GM18502 (cell line): ENCODE measurements at regions not wholly inside any gene's neighbourhood (a gene's known extent, or its start where the extent isn't known, plus 50 kb on each side); places are given as distances from the start of the nearest gene placed in this dataset.

Experiments used
- ATAC-seq: cut with Tn5 transposase; IDR thresholded peaks from one replicate; pipeline ENCODE4 v1.9.1; 2021; ENCODE audit warnings: mild to moderate bottlenecking; ENCODE audit not compliant: unreplicated experiment, poor library complexity

GRCh38 chr3:71885006-71885405 lies 100.1 kb upstream of the PROK2 start:
- no peak for ATAC-seq

GRCh38 chr3:71881732-71882131 lies 96.8 kb upstream of the PROK2 start:
- ATAC-seq: no peak

- no peak for ATAC-seq
These were observed 96.1 kb upstream of the PROK2 start for GRCh38 chr3:71881041-71881440.

GRCh38 chr3:71879089-71879488 lies 94.1 kb upstream of the PROK2 start:
- no peak for ATAC-seq

- no peak for ATAC-seq
These were observed 91.5 kb upstream of the PROK2 start for GRCh38 chr3:71876135-71877105.

- ATAC-seq: peak; percentile 94
These were observed 90.6 kb upstream of the PROK2 start for GRCh38 chr3:71875461-71875947.

GRCh38 chr3:71874618-71875017 lies 89.7 kb upstream of the PROK2 start:
- no peak for ATAC-seq

- no peak for ATAC-seq
These were observed 88.2 kb upstream of the PROK2 start for GRCh38 chr3:71873093-71873611.

GRCh38 chr3:71872256-71872655 lies 87.3 kb upstream of the PROK2 start:
- ATAC-seq: no peak

GRCh38 chr3:71870966-71871512 lies 86.1 kb upstream of the PROK2 start:
- ATAC-seq: no peak

- no peak for ATAC-seq
These were observed 83.9 kb upstream of the PROK2 start for GRCh38 chr3:71868876-71869275.

GRCh38 chr3:71865727-71866126 lies 80.8 kb upstream of the PROK2 start:
- ATAC-seq: no peak

- no peak for ATAC-seq
These were observed 78.7 kb upstream of the PROK2 start for GRCh38 chr3:71863563-71864190.

GRCh38 chr3:71862371-71863140 lies 77.6 kb upstream of the PROK2 start:
- no peak for ATAC-seq

- no peak for ATAC-seq
These were observed 74.2 kb upstream of the PROK2 start for GRCh38 chr3:71859123-71859519.

GRCh38 chr3:71858503-71859122 lies 73.7 kb upstream of the PROK2 start:
- no peak for ATAC-seq

- ATAC-seq: no peak
These were observed 73.0 kb upstream of the PROK2 start for GRCh38 chr3:71857956-71858355.

GRCh38 chr3:71854706-71855105 lies 69.8 kb upstream of the PROK2 start:
- ATAC-seq: no peak

- ATAC-seq: no peak
These were observed 69.1 kb upstream of the PROK2 start for GRCh38 chr3:71854096-71854495.

GRCh38 chr3:71851878-71852277 lies 66.9 kb upstream of the PROK2 start:
- no peak for ATAC-seq
